ENCODE measurements at regions not wholly inside any gene's neighbourhood (a gene's known extent, or its start where the extent isn't known, plus 50 kb on each side); places are given as distances from the start of the nearest gene placed in this dataset.

GRCh38 chr12:126742241-126742641 lies 1524.7 kb upstream of the TMEM132C start:
- DNase-seq = no peak

GRCh38 chr12:126747530-126748149 lies 1519.3 kb upstream of the TMEM132C start:
- peak; percentile 60 to 66 for DNase-seq

GRCh38 chr12:126752021-126752420 lies 1514.9 kb upstream of the TMEM132C start:
- DNase-seq = no peak

GRCh38 chr12:126757326-126757725 lies 1509.6 kb upstream of the TMEM132C start:
- DNase-seq = no peak

- DNase-seq = no peak
Observed at GRCh38 chr12:126760092-126760491, 1506.9 kb upstream of the TMEM132C start.

GRCh38 chr12:126761420-126761819 lies 1505.5 kb upstream of the TMEM132C start:
- no peak for DNase-seq

GRCh38 chr12:126762150-126762549 lies 1504.8 kb upstream of the TMEM132C start:
- DNase-seq = no peak

- DNase-seq = no peak
Observed at GRCh38 chr12:126763359-126763758, 1503.6 kb upstream of the TMEM132C start.

GRCh38 chr12:126767334-126767733 lies 1499.6 kb upstream of the TMEM132C start:
- DNase-seq = no peak

GRCh38 chr12:126768517-126768916 lies 1498.5 kb upstream of the TMEM132C start:
- no peak for DNase-seq

- no peak for DNase-seq
Observed at GRCh38 chr12:126770188-126770587, 1496.8 kb upstream of the TMEM132C start.

- DNase-seq = peak; percentile 18 to 29
Observed at GRCh38 chr12:126772171-126772864, 1494.7 kb upstream of the TMEM132C start.

- DNase-seq = no peak
Observed at GRCh38 chr12:126773012-126773411, 1494.0 kb upstream of the TMEM132C start.

GRCh38 chr12:126773491-126773890 lies 1493.5 kb upstream of the TMEM132C start:
- DNase-seq = no peak

- no peak for DNase-seq
Observed at GRCh38 chr12:126776026-126776655, 1490.8 kb upstream of the TMEM132C start.

GRCh38 chr12:126780343-126780742 lies 1486.6 kb upstream of the TMEM132C start:
- DNase-seq = no peak

GRCh38 chr12:126781593-126781992 lies 1485.4 kb upstream of the TMEM132C start:
- DNase-seq = no peak

GRCh38 chr12:126782083-126782482 lies 1484.9 kb upstream of the TMEM132C start:
- no peak for DNase-seq

- peak; percentile 40 to 47 for DNase-seq
Observed at GRCh38 chr12:126784328-126784921, 1482.5 kb upstream of the TMEM132C start.

GRCh38 chr12:126789963-126790362 lies 1477.0 kb upstream of the TMEM132C start:
- DNase-seq = no peak

GRCh38 chr12:126791122-126791521 lies 1475.8 kb upstream of the TMEM132C start:
- no peak for DNase-seq

GRCh38 chr12:126792411-126792810 lies 1474.6 kb upstream of the TMEM132C start:
- DNase-seq = no peak

- DNase-seq = no peak
Observed at GRCh38 chr12:126797525-126797924, 1469.4 kb upstream of the TMEM132C start.

- no peak for DNase-seq
Observed at GRCh38 chr12:126798449-126798848, 1468.5 kb upstream of the TMEM132C start.

Measured in activated CD4-positive, alpha-beta T cell treated with anti-CD3 and anti-CD28 coated beads, Interleukin-2, amount 50 U/mL, for 48 hours (primary cell).